DMS153 treated with DMSO at 0.1 percent for 48 hours (cell line): ENCODE measurements at regions not wholly inside any gene's neighbourhood (a gene's known extent, or its start where the extent isn't known, plus 50 kb on each side); places are given as distances from the start of the nearest gene placed in this dataset.
A peak's percentile ranks its signal among the peaks of the same experiment; 100 is the strongest.
"Not testable (repeated sequence)": the region's sequence is repeated elsewhere in the genome, so short reads cannot be mapped to it uniquely, and the experiment has no call there.

Source experiments
- DNase-seq: peaks from one replicate; lab custom pipeline; 2025; ENCODE audit not compliant: unreplicated experiment; lab: John Stamatoyannopoulos, UW

GRCh38 chr5:42989190-42989589 lies 50.9 kb downstream of the ANXA2R start:
- no peak for DNase-seq

DNA sequence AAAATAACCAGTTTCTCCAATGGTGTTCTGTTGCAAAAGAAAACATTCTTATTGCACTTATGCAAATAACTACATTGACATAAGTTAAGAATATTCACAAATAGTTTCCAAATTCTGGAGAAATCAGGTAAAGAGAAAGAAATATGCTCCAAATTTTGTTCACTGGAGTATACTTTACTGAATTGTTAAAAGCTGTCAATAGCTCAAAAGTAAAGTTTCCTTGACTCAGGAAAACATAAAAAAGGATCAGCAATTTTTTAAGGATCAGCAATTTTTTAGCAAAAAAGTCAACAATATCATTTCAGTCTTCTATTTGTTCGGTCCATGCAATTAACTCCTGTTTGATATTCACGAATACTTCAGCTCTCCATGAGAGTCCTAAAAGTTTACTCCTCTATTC lies 51.6 kb downstream of the ANXA2R start:
- DNase-seq, result no peak

- no peak for DNase-seq
These were observed 54.7 kb downstream of the ANXA2R start for GRCh38 chr5:42985129-42986037.

GRCh38 chr5:42984307-42984706 lies 55.8 kb downstream of the ANXA2R start:
- DNase-seq, result no peak

DNA sequence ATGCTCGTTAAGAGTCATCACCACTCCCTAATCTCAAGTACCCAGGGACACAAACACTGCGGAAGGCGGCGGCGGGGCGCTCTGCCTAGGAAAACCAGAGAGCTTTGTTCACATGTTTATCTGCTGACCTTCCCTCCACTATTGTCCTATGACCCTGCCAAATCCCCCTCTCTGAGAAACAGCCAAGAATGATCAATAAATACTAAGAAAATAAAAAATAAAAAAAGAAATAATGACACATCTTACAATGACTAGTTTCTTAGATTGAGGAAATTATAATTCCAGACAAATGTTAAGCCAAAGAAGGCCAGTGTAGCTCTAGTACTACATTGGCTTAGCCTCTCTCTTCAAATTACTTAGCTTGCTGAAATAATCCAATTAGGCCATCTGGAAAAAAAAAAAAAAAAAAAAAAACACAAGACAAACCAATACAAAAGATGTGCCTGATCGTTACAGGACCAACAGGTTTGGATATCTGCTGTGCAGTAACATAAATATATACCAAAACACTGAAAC lies 58.0 kb downstream of the ANXA2R start:
- DNase-seq, result peak; percentile 45

- DNase-seq, result not testable (repeated sequence)
These were observed 58.6 kb downstream of the ANXA2R start for GRCh38 chr5:42981417-42982106.

DNA sequence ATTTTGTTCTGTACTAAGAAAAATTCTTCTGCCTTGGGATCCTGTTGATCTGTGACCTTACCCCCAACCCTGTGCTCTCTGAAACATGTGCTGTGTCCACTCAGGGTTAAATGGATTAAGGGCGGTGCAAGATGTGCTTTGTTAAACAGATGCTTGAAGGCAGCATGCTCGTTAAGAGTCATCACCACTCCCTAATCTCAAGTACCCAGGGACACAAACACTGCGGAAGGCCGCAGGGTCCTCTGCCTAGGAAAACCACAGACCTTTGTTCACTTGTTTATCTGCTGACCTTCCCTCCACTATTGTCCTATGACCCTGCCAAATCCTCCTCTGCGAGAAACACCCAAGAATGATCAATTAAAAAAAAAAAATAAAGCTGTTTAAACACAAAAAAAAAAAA lies 59.1 kb downstream of the ANXA2R start:
- not testable (repeated sequence) for DNase-seq

DNA sequence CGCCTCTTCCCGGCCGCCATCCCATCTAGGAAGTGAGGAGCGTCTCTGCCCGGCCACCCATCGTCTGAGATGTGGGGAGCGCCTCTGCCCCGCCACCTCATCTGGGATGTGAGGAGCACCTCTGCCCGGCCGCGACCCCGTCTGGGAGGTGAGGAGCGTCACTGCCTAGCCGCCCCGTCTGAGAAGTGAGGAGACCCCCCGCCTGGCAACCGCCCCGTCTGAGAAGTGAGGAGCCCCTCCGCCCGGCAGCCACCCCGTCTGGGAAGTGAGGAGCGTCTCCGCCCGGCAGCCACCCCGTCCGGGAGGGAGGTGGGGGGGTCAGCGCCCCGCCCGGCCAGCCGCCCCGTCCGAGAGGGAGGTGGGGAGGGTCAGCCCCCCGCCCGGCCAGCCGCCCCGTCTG lies 59.7 kb downstream of the ANXA2R start:
- not testable (repeated sequence) for DNase-seq

DNA sequence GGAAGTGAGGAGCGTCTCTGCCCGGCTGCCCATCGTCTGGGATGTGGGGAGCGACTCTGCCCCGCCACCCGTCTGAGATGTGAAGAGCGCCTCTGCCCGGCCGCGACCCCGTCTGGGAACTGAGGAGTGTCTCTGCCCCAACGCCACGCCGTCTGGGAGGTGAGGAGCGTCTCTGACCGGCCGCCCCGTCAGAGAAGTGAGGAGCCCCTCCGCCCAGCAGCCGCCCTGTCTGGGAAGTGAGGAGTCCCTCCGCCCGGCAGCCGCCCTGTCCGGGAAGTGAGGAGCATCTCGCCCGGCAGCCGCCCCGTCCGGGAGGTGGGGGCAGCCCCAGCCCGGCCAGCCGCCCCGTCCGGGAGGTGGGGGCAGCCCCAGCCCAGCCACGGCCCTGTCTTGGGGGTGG lies 60.9 kb downstream of the ANXA2R start:
- not testable (repeated sequence) for DNase-seq

- no peak for DNase-seq
These were observed 65.6 kb downstream of the ANXA2R start for GRCh38 chr5:42974536-42974935.

- no peak for DNase-seq
These were observed 69.2 kb downstream of the ANXA2R start for GRCh38 chr5:42970636-42971559.

DNA sequence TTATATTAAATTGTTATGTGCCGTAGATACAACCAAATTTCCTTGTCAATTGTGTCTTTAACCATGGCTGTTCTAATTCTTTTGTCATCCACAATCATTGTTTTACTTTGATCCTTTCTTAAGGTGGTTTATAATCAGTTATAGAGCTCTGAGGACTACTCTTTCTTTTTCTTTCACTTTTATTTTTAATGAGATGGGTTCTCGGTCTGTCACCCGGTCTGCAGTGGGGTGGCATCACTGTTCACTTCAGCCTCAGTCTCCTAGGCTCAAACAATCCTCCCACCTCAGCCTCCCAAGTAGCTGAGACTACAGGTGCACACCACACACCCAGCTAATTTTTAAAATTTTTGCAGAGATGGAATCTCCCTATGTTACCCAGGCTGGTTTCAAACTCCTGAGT lies 74.2 kb downstream of the ANXA2R start:
- no peak for DNase-seq

DNA sequence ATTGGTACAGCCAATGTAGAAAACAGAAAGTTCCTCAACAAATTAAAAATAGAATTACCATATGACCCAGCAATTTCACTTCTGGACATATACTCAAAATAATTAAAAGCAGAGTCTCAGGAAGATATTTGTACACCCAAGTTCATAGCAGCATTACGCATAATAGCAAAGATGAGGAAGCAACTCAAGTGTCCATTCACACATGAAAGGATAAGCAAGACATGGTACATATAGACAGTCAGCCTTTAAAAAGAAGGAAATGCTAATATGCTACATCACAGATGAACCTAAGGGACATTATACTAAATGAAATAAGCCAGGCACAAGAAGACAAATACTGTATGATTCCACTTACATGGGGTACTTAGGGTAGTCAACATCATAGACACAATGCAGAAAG lies 76.7 kb downstream of the ANXA2R start:
- DNase-seq, result no peak

GRCh38 chr5:42962124-42962523 lies 78.0 kb downstream of the ANXA2R start:
- no peak for DNase-seq

GRCh38 chr5:42960506-42960905 lies 79.6 kb downstream of the ANXA2R start:
- DNase-seq, result no peak

DNA sequence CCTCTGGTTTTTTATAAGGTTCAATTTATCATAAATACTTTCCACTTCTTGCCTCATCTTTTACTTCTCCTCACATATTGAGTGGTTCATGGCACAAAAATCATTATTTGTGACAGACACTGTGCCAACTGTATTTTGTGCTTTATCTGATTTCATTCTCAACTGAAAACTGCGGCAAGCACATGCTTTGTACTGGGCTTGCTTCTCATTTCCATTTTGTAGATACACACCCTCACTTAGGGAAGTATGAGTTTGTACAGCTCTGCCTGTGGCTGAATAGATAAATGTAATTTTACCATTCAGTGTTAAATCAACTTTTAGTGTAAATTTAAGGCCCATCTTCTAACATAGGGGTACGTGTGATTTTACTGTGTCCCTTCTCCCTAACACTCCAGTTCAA lies 83.6 kb downstream of the ANXA2R start:
- no peak for DNase-seq

GRCh38 chr5:42953041-42953440 lies 87.1 kb downstream of the ANXA2R start:
- DNase-seq, result no peak

GRCh38 chr5:42952578-42952974 lies 87.5 kb downstream of the ANXA2R start:
- DNase-seq, result no peak

- peak; percentile 83 for DNase-seq
These were observed 88.8 kb downstream of the ANXA2R start for GRCh38 chr5:42951293-42951840.

DNA sequence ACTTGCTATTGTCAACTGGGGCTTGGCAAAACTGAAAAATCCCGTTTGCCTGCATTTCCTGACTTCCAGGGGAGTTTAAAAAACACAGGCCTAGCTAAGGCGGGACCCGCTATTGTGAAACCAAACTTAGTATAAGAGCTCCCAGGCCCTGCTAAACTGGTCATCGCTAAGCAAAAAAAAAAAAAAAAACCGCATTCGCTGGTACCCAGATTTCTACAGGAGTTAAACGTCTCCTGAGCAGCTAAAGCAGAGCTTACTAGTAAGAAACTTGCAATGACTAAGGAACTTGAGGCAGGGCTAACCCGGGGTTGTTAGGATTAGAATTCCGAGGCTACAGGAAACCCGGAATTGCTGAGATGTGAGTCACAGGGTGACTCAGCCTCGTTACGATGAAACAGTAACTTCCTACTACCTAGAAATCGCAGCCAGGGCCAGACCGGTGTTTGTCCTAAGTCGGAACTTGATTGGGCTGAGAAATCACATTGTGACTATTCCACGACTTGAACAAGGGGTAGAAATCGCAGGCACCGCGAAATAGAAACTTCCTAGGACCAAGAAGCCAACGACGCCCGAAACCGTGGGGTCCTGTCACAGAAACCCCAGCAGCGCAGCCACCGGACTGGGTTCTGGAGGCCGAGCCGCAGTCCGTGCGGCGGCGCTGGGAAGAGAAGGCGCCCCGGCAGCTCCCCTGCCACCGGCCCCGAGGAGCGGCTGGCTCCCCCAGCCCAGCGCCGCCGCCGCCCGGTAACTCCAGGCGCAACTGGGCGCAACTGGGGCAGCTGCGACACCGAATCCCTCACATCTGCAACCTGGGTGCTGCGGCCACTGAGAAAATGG lies 89.4 kb downstream of the ANXA2R start:
- peak; percentile 68 for DNase-seq
